Stimulated activated CD4-positive, alpha-beta T cell treated with anti-CD3 and anti-CD28 coated beads, Interleukin-12 subunit alpha, Interleukin-12 subunit beta, amount 100 ng/mL, for 24 hours (primary cell): ENCODE measurements at regions not wholly inside any gene's neighbourhood (a gene's known extent, or its start where the extent isn't known, plus 50 kb on each side); places are given as distances from the start of the nearest gene placed in this dataset.
"Not testable (repeated sequence)": the region's sequence is repeated elsewhere in the genome, so short reads cannot be mapped to it uniquely, and the experiment has no call there.

Experiments
- DNase-seq, 2 experiments: peaks; one replicate each; pipeline ENCODE4 v3.0.0-alpha.2; 2020; ENCODE audit warnings: low read depth in 2 of 2

DNA sequence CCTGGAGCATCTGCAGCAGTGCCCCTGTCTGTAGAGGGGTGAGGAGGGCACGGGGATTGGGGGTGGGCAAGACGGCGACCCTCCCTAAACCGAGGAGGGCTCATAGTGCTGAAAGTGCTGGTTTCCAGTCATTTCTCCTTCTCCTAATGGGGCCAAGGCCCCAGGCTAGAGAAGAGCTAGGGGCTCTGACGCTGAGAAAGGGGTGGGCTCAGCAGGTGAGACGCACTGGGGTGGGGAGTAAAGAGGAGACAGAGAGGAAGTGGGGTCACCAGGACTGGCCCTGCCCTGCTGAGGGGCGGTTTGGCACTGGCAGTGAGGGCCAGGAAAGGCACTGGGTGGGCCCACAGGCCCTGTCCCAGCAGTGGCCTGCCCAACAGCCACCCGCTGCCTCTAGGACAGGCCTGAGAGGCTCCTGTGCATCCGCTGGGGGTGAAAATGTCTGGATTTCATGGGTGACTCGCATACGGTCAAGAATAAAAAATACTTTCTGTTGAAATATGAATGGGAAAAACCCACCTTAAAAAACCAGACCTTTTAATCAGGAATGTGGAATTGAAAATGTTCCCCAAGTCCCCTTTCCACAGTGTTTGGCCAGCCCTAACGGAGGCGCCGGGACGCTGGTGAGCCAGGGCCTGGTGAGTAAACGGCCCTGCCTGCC, 122.4 kb upstream of the SMURF2 start:
- DNase-seq: no peak

GRCh38 chr17:64783556-64784352, 121.6 kb upstream of the SMURF2 start:
- DNase-seq: no peak

DNA sequence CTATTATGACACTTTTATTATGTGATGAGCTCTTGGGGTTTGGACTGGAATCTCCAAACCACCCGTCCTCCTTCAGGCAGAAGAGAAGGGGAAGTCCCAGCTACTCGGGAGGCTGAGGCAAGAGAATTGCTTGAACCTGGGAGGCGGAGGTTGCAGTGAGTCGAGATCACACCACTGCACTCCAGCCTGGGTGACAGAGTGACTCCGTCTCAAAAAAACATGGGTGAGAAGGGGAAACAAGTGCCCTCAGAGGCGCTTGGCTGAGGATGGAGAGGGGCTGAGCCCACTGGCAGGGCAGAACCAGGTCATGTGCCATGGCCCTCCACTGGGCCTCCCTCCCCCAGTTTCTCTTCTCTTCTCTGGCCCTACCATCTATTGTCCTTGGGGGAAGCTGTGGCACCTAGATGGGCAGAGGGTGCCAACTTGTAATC, 120.9 kb upstream of the SMURF2 start:
- no peak for DNase-seq

DNA sequence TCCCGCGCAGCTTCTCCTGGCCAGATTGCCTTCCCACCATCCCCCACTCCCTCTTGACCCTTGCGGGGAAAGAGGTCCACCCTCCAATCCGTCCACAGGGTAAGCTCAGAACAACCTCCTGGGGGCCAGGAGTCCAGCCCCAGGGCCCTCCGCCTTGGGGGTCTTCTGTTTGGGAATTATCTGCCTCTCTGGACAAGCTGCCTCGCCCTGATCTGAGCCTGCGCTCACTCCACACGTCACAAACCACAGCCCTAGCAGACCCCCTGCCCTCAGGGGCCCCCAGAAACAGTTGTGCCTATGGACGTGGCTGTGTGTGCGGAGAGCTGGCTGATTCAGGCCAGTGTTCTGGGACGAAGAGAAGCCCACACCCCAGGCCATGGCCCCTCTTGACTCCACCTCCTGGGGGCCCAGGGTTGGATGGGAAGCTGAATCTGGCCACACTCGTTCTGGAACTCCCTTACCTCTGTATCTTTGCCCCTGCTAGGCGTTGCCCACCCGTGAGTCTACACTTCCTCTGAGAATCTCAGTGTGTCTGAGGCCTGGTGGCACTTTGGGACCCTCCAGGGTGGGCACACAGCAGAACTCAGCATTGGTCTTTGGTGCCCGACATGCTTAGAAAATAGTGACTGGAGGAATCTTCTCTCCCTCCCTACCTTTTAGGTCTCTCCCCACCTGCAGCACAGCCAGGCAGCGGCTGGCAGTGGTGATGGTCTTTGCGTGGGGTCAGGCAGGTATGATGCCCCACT, 119.9 kb upstream of the SMURF2 start:
- no peak for DNase-seq

- DNase-seq: no peak
Observed at GRCh38 chr17:64781014-64781756, 119.1 kb upstream of the SMURF2 start.

DNA sequence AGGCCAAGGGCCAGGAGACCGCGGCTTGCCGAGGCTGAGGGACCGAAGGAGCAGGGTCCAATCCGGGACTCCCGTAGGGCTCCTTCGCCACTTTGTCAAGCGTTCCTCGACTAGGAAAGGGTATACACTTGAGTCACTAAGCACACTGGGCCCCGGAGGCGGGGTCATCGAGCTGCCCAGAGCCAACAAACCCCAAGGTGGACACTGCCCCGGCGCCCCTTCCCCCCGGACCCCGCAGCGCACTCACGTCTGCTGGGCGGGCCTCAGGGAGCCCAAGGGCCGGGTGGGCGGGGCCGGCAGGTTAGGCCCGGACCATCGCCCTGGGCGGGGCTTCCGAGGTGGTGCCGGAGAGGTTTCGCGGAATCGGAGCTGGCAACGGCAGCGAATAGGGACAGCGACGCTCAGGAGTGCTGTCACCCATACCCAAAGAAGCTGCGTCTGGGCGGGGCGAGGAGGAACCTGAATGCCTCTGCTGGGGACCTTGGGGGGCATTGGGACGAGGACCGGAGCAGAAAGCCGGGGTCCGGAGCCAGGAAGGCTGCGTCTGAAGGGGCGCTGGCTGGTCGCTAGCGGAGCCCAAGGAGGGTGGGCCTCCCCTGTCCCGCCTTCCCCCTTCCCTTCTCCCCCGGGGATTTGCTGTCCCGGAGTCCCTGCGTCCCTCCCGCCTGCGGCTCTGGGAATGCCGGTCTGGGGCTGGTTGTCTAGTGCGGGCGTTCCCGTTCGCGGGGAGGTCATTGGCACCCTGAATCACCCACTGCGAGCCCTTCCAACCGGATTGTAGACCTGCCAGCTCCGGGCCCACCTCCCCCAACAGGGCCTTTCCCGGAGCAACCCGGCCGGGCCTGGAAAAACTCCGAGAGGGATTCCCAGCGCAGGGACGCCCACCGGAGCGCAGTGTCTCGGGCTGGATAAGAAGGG, 118.2 kb upstream of the SMURF2 start:
- DNase-seq: peak; percentile 50 to 70

DNA sequence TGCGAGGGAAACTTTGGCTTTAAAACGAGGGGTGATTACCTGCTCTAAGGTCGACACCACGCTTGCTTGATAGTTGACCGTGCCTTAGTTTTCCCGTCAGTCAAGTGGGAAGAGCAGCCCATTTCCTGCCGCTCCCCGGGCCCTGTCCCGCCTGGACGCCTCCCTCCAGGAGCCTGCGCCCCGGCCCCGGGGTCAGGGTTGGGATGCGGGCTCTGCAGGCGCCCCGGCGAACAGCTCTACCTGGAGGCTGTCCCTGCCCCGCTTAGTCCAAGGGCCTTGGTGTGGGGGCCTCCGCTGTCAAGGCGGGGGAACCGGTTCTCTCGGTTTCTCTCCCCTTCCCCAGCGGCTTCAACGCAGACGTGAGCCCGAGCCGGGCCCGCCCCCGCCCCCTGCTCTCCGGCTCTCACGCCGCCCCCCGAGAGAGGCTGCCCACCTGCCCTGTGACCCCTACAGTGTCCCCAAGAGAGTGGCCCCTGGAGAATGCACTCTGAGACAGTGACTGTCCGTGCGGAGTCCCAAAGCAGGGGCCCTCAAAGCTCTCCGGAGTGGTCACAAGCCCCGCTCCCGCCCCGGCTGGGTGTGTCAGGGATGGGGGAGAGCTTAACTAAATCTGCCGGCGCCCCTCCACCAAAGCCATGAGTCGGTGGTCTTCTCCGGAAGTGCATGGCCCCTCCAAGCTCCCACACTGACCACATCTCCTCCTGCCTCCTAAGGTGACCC, 117.4 kb upstream of the SMURF2 start:
- DNase-seq: no peak

DNA sequence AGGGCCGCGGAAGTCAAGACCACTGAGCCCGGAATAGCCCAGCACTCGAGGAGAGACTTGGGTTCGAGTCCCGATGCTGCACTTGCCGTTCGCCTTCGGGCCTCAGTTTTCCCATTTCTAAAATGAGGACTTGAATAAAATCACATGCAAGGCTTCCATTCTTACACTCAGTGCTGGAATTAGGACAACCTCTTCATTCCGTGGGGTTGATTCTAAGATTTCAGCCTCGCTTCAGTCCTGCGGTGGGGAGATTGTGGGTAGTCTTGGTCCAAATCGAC, 116.9 kb upstream of the SMURF2 start:
- DNase-seq: not testable (repeated sequence)

GRCh38 chr17:64778240-64779097, 116.4 kb upstream of the SMURF2 start:
- no peak for DNase-seq

DNA sequence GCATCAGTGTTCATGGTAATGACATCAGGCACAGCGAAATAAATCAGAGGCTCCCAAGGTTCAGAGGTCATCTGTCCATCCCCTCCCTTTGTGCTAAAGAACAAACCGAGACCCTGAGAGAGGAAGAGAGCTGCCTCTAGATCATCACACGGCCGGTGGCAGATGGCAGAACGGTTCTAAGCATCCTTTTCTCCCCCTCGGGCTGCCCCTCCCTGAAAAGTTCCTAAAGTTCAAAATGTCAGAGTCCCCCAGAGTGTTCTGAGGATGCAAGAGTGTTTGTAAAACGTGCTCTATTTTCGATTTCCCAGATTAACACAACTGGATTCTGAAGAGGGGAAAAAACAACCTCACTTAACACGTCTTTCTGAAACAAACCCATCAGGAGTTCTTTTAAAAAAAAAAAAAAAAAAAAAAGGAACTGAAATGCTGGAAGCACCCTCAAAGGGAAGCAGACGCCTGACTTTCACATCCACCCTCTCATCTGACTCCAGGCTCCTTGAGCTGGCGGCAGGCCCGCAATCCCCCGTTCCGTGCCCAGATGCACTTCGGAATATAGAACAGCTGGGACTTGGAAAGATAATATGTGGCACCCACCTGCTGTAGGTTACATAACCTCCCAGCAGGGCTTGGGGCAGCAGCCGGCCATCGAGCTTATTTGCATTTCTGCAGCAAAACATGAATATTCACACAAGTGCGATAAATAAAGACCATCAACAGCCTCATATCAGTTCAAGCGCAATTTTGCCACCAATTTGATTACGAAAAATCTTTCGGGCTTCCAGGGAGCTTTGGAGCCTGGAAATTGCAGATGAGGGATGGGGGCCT, 115.5 kb upstream of the SMURF2 start:
- DNase-seq: no peak

- peak; percentile 43 to 62 for DNase-seq
Observed at GRCh38 chr17:64776720-64777414, 114.8 kb upstream of the SMURF2 start.

GRCh38 chr17:64775701-64776570, 113.8 kb upstream of the SMURF2 start:
- DNase-seq: no peak

- no peak for DNase-seq
Observed at GRCh38 chr17:64774888-64775540, 112.9 kb upstream of the SMURF2 start.

DNA sequence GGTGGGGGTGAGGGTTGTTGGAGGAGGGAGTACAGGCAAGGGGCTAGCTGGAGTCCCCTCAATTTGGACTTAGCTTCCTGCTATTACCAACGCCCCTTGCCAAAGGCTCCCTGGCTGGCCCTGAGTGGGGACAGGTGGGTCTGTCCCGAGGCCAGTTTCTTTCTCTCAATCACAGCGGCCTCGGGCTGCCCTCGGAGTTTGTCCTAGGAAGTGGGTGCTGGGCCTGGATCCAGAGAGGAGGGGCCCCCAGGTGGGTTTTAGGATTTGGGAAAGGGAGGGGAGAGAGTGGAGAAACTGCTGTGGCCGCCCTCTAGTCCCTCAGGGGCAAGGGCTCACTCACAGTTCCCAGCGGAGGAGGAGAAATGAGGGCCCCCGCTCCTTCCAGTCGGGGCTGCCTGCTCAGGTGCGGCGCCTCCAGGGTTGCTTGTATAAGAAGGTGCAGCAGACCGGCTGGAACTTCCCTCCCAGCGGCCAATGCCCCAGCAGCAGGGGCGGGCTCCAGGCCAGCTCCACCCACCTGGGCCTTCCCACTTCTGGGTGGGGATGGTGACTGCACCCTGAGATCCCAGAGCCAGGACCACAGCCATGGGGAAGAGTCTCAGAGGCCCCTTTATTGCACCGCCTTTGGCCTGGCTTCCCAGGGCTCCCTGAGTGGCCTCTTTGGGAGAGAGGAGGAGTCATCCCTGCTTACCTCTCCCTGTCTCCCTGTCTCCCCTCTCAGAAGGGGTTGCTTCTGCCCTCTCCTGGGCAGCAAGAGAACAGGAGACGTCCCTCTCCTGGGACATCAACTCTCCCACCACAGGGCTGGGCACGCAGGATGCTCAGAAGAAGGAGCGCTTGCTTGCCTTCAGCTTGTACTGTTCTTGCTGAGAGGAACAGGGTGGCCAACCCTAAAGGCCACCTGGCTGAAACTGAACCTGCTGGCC, 112.0 kb upstream of the SMURF2 start:
- DNase-seq: no peak

DNA sequence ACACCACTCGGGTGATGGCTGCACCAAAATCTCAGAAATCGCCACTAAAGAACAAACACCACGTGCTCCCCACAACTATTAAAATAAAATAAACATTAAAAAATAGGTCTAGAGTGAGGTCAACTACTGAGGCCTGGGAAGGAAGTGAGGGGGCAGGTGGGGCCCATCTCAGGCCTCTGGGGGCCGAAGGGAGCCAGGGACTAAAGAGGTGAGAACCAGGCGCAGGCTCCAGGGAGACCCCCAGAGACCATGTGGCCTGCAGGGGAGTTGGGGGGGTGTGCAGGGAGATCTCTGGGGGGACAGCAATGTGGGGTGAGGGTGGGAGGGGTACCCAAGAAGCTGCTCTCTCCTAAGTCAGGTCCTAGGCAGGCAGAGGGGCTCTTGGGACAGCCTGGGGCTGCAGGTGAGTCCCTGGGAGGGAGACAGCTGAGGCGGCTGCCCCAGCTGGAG, 111.3 kb upstream of the SMURF2 start:
- no peak for DNase-seq
